AG04450 (cell line): ENCODE measurements at regions not wholly inside any gene's neighbourhood (a gene's known extent, or its start where the extent isn't known, plus 50 kb on each side); places are given as distances from the start of the nearest gene placed in this dataset.

ENCODE experiments used
- CTCF ChIA-PET: fragments of 300-600, 350-600 bp; formaldehyde crosslinking; extraction: SDS; loops from one replicate; lab custom pipeline; 2022; ENCODE audit warnings: antibody characterized with exemption, inconsistent platforms; lab: Charles Lee
- POLR2A ChIA-PET: fragments of 350-600 bp; formaldehyde crosslinking; extraction: SDS; loops from one replicate; lab custom pipeline; 2021; ENCODE audit warnings: antibody characterized with exemption, inconsistent platforms; lab: Yijun Ruan, JAX
- DNase-seq: peaks from one replicate; pipeline ENCODE4 v3.0.0-alpha.2; 2011; ENCODE audit warnings: low read depth, low spot score
- H3K27ac ChIP-seq: one replicate; pipeline ENCODE4 v1.5.1; 2012; ENCODE audit warnings: low read depth, low read length, control low read depth
- H3K27me3 ChIP-seq: one replicate; pipeline ENCODE4 v1.6.0; 2012; ENCODE audit warnings: low read length; ENCODE audit not compliant: control insufficient read depth, insufficient read depth
- H3K4me3 ChIP-seq: 2 replicates; pipeline ENCODE4 v1.5.1; 2011; ENCODE audit warnings: mild to moderate bottlenecking, low read depth, low read length, control low read depth
- H3K9me3 ChIP-seq: 2 replicates; pipeline ENCODE4 v1.5.1; 2012; ENCODE audit warnings: low read length; ENCODE audit not compliant: control insufficient read depth, insufficient read depth
- TF ChIP-seq, protein P1 (sequence below): IDR thresholded peaks from 2 replicates; pipeline ENCODE4 v1.5.1; 2011; ENCODE audit warnings: low read depth, low read length, control low read depth, inconsistent platforms

DNA sequence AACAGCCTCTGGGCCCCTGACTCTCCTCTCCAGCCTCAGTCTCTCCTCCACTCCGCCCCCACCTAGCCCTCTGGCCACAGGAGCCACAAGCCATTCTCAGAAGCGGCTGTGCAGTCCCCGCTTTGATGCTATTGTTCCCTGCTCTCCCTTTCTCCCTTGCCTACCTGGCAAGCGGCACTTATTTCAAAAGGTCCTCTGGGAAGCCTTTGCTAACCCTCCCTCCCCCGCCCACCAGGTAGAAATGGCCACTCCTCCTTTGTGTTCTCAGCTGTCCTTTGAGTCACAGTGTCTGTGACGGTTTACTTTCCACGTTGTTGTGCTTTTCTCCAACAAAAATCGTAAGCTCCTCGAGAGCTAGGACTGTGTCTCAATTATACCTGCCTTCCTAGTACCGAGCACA lies 338.4 kb upstream of the PROX1 start:
- no peaks in the 10 kb centered on the region for H3K27me3 ChIP-seq
- TF ChIP-seq, protein P1, sequence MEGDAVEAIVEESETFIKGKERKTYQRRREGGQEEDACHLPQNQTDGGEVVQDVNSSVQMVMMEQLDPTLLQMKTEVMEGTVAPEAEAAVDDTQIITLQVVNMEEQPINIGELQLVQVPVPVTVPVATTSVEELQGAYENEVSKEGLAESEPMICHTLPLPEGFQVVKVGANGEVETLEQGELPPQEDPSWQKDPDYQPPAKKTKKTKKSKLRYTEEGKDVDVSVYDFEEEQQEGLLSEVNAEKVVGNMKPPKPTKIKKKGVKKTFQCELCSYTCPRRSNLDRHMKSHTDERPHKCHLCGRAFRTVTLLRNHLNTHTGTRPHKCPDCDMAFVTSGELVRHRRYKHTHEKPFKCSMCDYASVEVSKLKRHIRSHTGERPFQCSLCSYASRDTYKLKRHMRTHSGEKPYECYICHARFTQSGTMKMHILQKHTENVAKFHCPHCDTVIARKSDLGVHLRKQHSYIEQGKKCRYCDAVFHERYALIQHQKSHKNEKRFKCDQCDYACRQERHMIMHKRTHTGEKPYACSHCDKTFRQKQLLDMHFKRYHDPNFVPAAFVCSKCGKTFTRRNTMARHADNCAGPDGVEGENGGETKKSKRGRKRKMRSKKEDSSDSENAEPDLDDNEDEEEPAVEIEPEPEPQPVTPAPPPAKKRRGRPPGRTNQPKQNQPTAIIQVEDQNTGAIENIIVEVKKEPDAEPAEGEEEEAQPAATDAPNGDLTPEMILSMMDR: no peak
- H3K27ac ChIP-seq: no peak overlapping the region
- ChIA-PET POLR2A (no interaction called here), CTCF (no interaction called here)
- no peak for DNase-seq
- H3K4me3 ChIP-seq: no peak overlapping the region
- no peaks in the 10 kb centered on the region for H3K9me3 ChIP-seq

DNA sequence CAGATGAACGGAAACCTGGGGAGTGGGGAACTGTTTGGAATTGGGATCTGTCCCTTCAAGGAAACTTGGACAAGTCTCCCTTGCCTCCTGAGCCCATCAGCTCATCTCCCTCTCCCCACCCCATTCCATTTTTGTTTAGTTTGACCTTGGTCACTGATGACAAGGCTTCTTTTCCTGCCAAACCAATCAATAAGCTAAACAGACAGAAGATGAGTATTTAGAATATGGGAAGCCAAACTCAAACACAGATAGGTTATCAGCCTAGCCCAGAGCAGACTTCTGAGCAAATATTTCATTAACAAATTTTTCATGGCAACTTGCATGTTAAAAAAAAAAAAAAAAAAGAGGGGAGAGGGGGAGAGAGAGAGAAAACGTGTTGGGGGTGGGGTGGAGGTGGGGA lies 337.2 kb upstream of the PROX1 start:
- Histone ChIP-seq H3K27ac (no peak overlapping the region), H3K9me3 (no peaks in the 10 kb centered on the region), H3K27me3 (no peaks in the 10 kb centered on the region), H3K4me3 (no peak overlapping the region)
- TF ChIP-seq, protein P1: no peak
- ChIA-PET POLR2A (interaction anchor here (0.7 kb wide), 1 partner anchor 338 kb away, joined by 6 read pairs; no protein-coding TSS in a partner anchor), CTCF (no interaction called here)
- no peak for DNase-seq

DNA sequence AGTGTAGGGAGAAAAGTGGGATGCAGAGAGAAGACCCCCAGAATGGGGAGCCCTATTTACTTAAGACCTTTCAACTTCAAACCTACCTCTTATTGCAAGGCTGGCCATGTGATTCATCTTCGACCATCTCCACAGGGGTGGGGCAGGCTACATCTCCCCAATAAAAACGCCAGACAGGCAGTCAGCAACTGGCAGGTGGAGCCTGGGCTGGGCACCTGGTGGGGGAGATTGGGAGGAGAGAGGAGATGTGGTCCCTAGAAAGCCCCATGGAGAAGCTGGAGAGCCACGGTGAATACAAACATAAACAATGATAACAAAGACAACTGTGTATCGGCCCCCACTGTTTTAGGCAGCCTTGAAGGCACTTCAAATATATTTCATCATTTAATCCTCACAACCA lies 336.7 kb upstream of the PROX1 start:
- POLR2A ChIA-PET: no interaction called here
- no peak for DNase-seq
- Histone ChIP-seq H3K27me3 (no peaks in the 10 kb centered on the region), H3K4me3 (no peak overlapping the region), H3K27ac (no peak overlapping the region), H3K9me3 (no peaks in the 10 kb centered on the region)
- TF ChIP-seq, protein P1: no peak
- CTCF ChIA-PET: no interaction called here

- TF ChIP-seq, protein P1: no peak
- Histone ChIP-seq H3K27me3 (no peaks in the 10 kb centered on the region), H3K27ac (no peak overlapping the region), H3K9me3 (no peaks in the 10 kb centered on the region), H3K4me3 (no peak overlapping the region)
- POLR2A ChIA-PET: no interaction called here
- no peak for DNase-seq
- CTCF ChIA-PET: no interaction called here
Measured at GRCh38 chr1:213652109-213652508, 335.7 kb upstream of the PROX1 start.

DNA sequence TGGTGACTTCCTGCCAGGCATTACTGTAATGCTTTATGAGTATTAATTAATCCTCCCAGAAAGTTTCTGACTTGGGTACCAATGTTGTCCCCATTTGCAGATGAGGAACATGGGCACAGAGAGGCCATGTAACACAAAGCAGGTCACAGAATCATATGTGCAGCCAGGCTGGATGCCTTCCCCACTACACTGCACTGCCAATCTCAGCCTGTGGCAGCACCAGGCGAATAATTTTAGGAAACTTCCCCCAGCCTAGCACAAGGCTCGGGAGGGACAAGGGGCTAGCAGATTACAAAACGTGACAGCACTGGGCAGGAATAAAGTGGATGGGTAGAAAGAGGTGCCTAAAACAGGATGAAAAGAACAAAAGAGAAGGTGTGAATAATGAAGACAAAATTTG lies 331.7 kb upstream of the PROX1 start:
- TF ChIP-seq, protein P1: no peak
- no peak for DNase-seq
- H3K27me3 ChIP-seq: no peaks in the 10 kb centered on the region
- ChIA-PET POLR2A (no interaction called here), CTCF (no interaction called here)
- H3K4me3 ChIP-seq: no peak overlapping the region
- no peak overlapping the region for H3K27ac ChIP-seq
- no peaks in the 10 kb centered on the region for H3K9me3 ChIP-seq
